Upper lobe of left lung (tissue), 4 donors: ENCODE measurements at regions not wholly inside any gene's neighbourhood (a gene's known extent, or its start where the extent isn't known, plus 50 kb on each side); places are given as distances from the start of the nearest gene placed in this dataset.

Experiments used
- POLR2A ChIP-seq, 4 donors: fragments of 450-650 bp; IDR thresholded peaks; one replicate each; pipeline ENCODE4 v1.5.1; 2016 to 2017; ENCODE audit warnings: antibody characterized with exemption in 4 of 4, mild to moderate bottlenecking in 2 of 4
- POLR2AphosphoS5 ChIP-seq, 2 donors: sonication (generic); formaldehyde crosslinking; IDR thresholded peaks; one replicate each; pipeline ENCODE4 v1.5.1; 2017; ENCODE audit warnings: antibody characterized with exemption in 2 of 2
- TF ChIP-seq, protein P1 (sequence below), 6 experiments: fragments of 450-650 bp in 4 of 6; fragments of 200-600 bp in 2 of 6; sonication (generic) in 2 of 6; IDR thresholded peaks; one replicate each; pipeline ENCODE4 v1.5.1; 2016 to 2019; ENCODE audit warnings: antibody characterized with exemption in 6 of 6

DNA sequence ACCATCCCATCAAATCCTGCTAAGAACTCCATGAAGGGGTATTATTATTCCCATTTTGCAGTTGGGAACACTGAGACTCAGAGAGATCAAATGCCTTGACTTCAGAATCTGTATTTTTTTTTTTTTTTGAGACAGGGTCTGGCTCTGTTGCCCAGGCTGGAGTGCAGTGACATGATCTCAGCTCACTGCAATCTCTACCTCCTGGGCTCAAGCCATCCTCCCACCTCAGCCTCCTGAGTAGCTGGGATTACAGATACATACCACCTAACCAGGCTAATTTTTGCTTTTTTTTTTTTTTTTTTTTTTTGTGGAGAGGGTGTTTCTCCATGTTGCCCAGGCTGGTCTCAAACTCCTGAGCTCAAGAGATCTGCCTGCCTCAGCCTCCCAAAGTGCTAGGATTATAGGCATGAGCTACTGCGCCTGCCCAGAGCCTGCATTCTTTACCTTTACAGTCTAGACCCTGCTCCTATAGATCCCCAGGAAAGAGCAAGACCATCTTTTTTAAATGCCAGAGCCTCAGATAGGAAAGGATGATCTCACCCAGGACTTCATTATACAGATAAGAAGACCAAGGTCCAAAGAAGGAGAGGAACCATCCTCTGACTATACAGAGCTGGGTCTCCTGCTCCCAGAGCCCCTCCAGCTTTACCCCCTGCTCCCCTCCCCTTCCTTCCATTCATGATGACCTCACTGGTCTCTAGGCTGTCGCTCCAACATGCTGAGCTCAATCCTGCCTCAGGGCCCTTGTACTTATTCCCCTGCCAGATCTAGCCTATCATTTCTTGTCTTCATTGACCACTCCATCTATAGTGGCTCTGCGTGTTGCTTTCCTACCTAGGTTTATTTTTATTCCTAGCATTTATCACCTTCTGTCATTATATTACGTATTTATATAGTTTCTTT lies 138.6 kb downstream of the CEBPB start:
- TF ChIP-seq, protein P1, sequence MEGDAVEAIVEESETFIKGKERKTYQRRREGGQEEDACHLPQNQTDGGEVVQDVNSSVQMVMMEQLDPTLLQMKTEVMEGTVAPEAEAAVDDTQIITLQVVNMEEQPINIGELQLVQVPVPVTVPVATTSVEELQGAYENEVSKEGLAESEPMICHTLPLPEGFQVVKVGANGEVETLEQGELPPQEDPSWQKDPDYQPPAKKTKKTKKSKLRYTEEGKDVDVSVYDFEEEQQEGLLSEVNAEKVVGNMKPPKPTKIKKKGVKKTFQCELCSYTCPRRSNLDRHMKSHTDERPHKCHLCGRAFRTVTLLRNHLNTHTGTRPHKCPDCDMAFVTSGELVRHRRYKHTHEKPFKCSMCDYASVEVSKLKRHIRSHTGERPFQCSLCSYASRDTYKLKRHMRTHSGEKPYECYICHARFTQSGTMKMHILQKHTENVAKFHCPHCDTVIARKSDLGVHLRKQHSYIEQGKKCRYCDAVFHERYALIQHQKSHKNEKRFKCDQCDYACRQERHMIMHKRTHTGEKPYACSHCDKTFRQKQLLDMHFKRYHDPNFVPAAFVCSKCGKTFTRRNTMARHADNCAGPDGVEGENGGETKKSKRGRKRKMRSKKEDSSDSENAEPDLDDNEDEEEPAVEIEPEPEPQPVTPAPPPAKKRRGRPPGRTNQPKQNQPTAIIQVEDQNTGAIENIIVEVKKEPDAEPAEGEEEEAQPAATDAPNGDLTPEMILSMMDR (IDR thresholded peaks at IDR 0.05) = no peak
- TF ChIP-seq POLR2A (IDR thresholded peaks at IDR 0.05) (no peak), POLR2AphosphoS5 (IDR thresholded peaks at IDR 0.05) (no peak)
